PC-3 (cell line): ENCODE measurements at regions not wholly inside any gene's neighbourhood (a gene's known extent, or its start where the extent isn't known, plus 50 kb on each side); places are given as distances from the start of the nearest gene placed in this dataset.

Experiments used
- ATAC-seq: fragments of 200-7000 bp; cut with Tn5 transposase; 2 replicates; pipeline ENCODE4 v1.9.1; 2020; ENCODE audit warnings: mild to moderate bottlenecking, moderate library complexity
- BruUV-seq: library from RNA; stranded (reverse); fragments of 400-500 nt; replicated peaks from 2 replicates; lab custom pipeline; 2021; lab: Mats Ljungman, UMichigan
- CTCF ChIA-PET: fragments of 300-600 bp; sonication (Branson Sonifier 250); formaldehyde crosslinking; loops from one replicate; lab custom pipeline; 2022; ENCODE audit warnings: antibody characterized with exemption; lab: Charles Lee
- POLR2A ChIA-PET: fragments of 300-600 bp; sonication (Branson Sonifier 250); formaldehyde crosslinking; loops from one replicate; lab custom pipeline; 2022; ENCODE audit warnings: antibody characterized with exemption; ENCODE audit not compliant: unreplicated experiment; lab: Charles Lee
- DNase-seq: peaks from one replicate; pipeline ENCODE4 v3.0.0-alpha.2; 2015
- H2AFZ ChIP-seq: fragments of 300-600 bp; sonication (generic); 2 replicates; pipeline ENCODE4 v1.6.0; 2016; ENCODE audit warnings: antibody characterized with exemption, low read length
- H3F3A ChIP-seq: fragments of 300-600 bp; sonication (generic); one replicate; pipeline ENCODE4 v1.6.0; 2017; ENCODE audit warnings: antibody characterized with exemption, low read length, control low read depth, mild to moderate bottlenecking; ENCODE audit not compliant: unreplicated experiment
- H3K27ac ChIP-seq: fragments of 300-600 bp; sonication (generic); 2 replicates; pipeline ENCODE4 v1.5.1; 2016; ENCODE audit warnings: mild to moderate bottlenecking, low read length
- H3K27me3 ChIP-seq: fragments of 300-600 bp; sonication (generic); 2 replicates; pipeline ENCODE4 v1.6.1; 2016; ENCODE audit warnings: low read length, mixed read lengths
- H3K36me3 ChIP-seq: fragments of 300-600 bp; sonication (generic); 2 replicates; pipeline ENCODE4 v1.6.1; 2016; ENCODE audit warnings: low read depth, mixed run types, low read length, mixed read lengths
- H3K4me1 ChIP-seq: fragments of 300-600 bp; sonication (generic); 2 replicates; pipeline ENCODE4 v1.5.1; 2016; ENCODE audit warnings: low read length; ENCODE audit not compliant: insufficient read depth
- H3K4me2 ChIP-seq: fragments of 300-600 bp; sonication (generic); 2 replicates; pipeline ENCODE4 v1.6.0; 2016; ENCODE audit warnings: low read length
- H3K4me3 ChIP-seq: fragments of 300-600 bp; sonication (generic); 2 replicates; pipeline ENCODE4 v1.5.1; 2016; ENCODE audit warnings: mild to moderate bottlenecking, low read length, mixed read lengths
- H3K79me2 ChIP-seq: fragments of 300-600 bp; sonication (generic); 2 replicates; pipeline ENCODE4 v1.6.1; 2017; ENCODE audit warnings: low read length, mixed read lengths
- H3K9ac ChIP-seq: fragments of 300-600 bp; sonication (generic); 2 replicates; pipeline ENCODE4 v1.6.0; 2016; ENCODE audit warnings: mild to moderate bottlenecking, low read length
- H3K9me2 ChIP-seq: fragments of 300-600 bp; sonication (generic); replicated peaks from 2 replicates; pipeline ENCODE4 v1.6.1; 2016; ENCODE audit warnings: mixed run types, low read length, mixed read lengths
- H3K9me3 ChIP-seq: fragments of 300-600 bp; sonication (generic); 2 replicates; pipeline ENCODE4 v1.6.1; 2016; ENCODE audit warnings: low read length, mixed read lengths
- H4K20me1 ChIP-seq: fragments of 300-600 bp; sonication (generic); 2 replicates; pipeline ENCODE4 v1.6.1; 2016; ENCODE audit warnings: low read length, mixed read lengths
- EZH2 ChIP-seq: fragments of 300-600 bp; sonication (generic); IDR thresholded peaks from one replicate; pipeline ENCODE4 v1.6.1; 2017; ENCODE audit warnings: antibody characterized with exemption, mild to moderate bottlenecking, low read length; ENCODE audit not compliant: unreplicated experiment
- EZH2phosphoT487 ChIP-seq: fragments of 300-600 bp; sonication (generic); IDR thresholded peaks from 2 replicates; pipeline ENCODE4 v1.6.1; 2018; ENCODE audit warnings: mild to moderate bottlenecking, antibody characterized with exemption, low read length, borderline replicate concordance
- intact Hi-C: fragments of 100-400 bp; cut with micrococcal nuclease; formaldehyde crosslinking; loops from 2 replicates; pipeline ENCODE4 v1.9.0; 2023
- TF ChIP-seq, protein P1 (sequence below): fragments of 300-600 bp; sonication (generic); conservative IDR thresholded peaks from 2 replicates; pipeline ENCODE4 v1.5.1; 2017; ENCODE audit warnings: antibody characterized with exemption, low read depth, mild to moderate bottlenecking, low read length

DNA sequence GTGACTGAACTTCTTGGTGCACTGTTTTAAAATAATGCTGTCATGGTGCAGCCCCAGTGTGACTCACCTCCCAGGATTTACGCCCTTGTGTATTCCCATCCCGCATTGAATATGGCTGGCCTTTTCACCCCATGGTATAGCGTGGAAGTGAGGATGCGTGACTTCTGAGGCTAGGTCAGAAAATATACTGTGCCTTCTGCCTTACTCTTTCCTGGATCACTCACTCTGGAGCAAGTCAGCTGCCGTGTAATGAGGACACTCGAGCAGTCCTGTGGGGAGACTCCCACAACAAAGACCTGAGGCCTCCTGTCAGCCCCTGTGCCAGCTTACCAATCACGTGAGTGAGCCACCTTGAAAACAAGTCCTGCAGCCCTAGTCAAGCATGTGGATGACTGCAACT lies 471.9 kb upstream of the KIRREL3 start:
- BruUV-seq = no TSS peak
- TF ChIP-seq EZH2phosphoT487 (no peak), EZH2 (no peak)
- TF ChIP-seq, protein P1, sequence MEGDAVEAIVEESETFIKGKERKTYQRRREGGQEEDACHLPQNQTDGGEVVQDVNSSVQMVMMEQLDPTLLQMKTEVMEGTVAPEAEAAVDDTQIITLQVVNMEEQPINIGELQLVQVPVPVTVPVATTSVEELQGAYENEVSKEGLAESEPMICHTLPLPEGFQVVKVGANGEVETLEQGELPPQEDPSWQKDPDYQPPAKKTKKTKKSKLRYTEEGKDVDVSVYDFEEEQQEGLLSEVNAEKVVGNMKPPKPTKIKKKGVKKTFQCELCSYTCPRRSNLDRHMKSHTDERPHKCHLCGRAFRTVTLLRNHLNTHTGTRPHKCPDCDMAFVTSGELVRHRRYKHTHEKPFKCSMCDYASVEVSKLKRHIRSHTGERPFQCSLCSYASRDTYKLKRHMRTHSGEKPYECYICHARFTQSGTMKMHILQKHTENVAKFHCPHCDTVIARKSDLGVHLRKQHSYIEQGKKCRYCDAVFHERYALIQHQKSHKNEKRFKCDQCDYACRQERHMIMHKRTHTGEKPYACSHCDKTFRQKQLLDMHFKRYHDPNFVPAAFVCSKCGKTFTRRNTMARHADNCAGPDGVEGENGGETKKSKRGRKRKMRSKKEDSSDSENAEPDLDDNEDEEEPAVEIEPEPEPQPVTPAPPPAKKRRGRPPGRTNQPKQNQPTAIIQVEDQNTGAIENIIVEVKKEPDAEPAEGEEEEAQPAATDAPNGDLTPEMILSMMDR = no peak
- Histone ChIP-seq H4K20me1 (no peaks in the 10 kb centered on the region), H3K27me3 (0 out of 2 replicates have a peak, but pooled peaks cover 2% of the 10 kb centered on the region), H3K27ac (no peak overlapping the region), H3K9me3 (no peaks in the 10 kb centered on the region), H3K4me3 (no peak overlapping the region), H2AFZ (no peak overlapping the region), H3K9ac (no peak overlapping the region), H3K79me2 (no peaks in the 10 kb centered on the region), H3K4me2 (no peak overlapping the region), H3F3A (no peaks in the 10 kb centered on the region), H3K4me1 (no peaks in the 10 kb centered on the region), H3K9me2 (no peaks in the 10 kb centered on the region), H3K36me3 (no peaks in the 10 kb centered on the region)
- no peak for DNase-seq
- intact Hi-C loops = no loop called here
- no peak for ATAC-seq
- CTCF ChIA-PET = no interaction called here
- POLR2A ChIA-PET = no interaction called here

DNA sequence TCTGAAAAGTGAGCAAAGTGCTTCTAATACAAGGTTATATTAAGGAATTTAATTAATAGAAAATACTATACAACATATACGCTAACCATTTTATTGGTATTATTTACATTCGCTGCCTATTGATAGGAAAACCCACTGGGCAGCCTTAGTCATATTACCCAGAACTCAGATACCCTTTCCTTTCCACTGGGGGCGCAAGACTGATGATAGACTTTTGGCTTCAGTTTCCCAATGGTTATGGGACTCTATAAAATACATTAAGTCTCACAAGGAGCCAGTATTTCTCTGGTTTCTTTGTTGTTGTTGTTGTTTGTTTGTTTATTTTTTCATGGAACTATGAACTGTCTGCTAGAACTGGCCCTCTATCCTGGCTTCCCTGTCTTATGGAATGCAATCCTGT lies 471.1 kb upstream of the KIRREL3 start:
- H3K9ac ChIP-seq = no peak overlapping the region
- no peaks in the 10 kb centered on the region for H4K20me1 ChIP-seq
- no peaks in the 10 kb centered on the region for H3K36me3 ChIP-seq
- no peaks in the 10 kb centered on the region for H3K9me3 ChIP-seq
- H3K4me1 ChIP-seq = no peaks in the 10 kb centered on the region
- DNase-seq = no peak
- H3K27me3 ChIP-seq = peaks cover 5% of the 10 kb centered on the region; the same call in 1 of the 2 replicates
- no peak overlapping the region for H3K4me3 ChIP-seq
- TF ChIP-seq EZH2phosphoT487 (no peak), EZH2 (no peak)
- TF ChIP-seq, protein P1 = peak; percentile 56
- ATAC-seq = no peak
- CTCF ChIA-PET = no interaction called here
- H3K79me2 ChIP-seq = no peaks in the 10 kb centered on the region
- intact Hi-C loops = no loop called here
- no peaks in the 10 kb centered on the region for H3F3A ChIP-seq
- POLR2A ChIA-PET = no interaction called here
- BruUV-seq = no TSS peak
- no peak overlapping the region for H3K4me2 ChIP-seq
- no peak overlapping the region for H2AFZ ChIP-seq
- no peaks in the 10 kb centered on the region for H3K9me2 ChIP-seq
- no peak overlapping the region for H3K27ac ChIP-seq

DNA sequence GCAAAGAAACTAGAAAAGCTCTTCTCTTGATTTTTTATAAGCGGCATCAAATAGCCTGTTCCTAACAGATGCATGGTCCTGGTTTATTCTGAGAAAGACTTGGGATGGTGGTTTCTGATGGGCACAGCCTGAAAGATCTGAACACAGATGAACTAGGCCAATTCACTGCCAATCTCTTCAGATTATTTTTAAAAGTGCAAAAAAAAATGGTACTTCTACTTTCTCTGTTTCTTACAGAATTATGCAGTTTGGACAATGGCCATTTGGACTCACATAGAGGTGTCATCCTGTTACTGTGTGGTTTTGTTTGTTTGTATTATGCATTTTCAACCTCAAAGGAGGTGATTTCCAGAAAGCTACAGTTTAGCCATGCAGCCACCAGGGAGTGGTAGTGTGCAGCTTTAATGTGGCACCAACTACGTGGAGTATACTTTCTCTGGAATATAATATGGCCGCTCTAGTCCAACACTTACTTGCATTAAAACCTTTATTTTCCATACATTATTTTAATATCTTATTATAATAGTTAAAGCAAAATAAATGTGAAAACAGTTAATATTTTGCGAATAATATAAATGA lies 469.8 kb upstream of the KIRREL3 start:
- Histone ChIP-seq H3K27me3 (peaks cover 10% of the 10 kb centered on the region; the same call in 1 of the 2 replicates), H4K20me1 (no peaks in the 10 kb centered on the region), H3K27ac (no peak overlapping the region), H3K9me2 (no peaks in the 10 kb centered on the region), H3K36me3 (no peaks in the 10 kb centered on the region), H3F3A (no peaks in the 10 kb centered on the region), H3K9ac (no peak overlapping the region), H3K79me2 (no peaks in the 10 kb centered on the region), H3K4me2 (no peak overlapping the region), H3K4me1 (no peaks in the 10 kb centered on the region), H3K4me3 (no peak overlapping the region), H2AFZ (no peak overlapping the region), H3K9me3 (no peaks in the 10 kb centered on the region; the same call in 1 of the 2 replicates)
- CTCF ChIA-PET = no interaction called here
- TF ChIP-seq EZH2 = no peak
- TF ChIP-seq, protein P1 = peak; percentile 48
- ATAC-seq (no peak), DNase-seq (peak; percentile 40)
- no TSS peak for BruUV-seq
- POLR2A ChIA-PET = no interaction called here
- intact Hi-C loops = no loop called here
